Fibroblast of upper back skin (primary cell): ENCODE measurements at regions not wholly inside any gene's neighbourhood (a gene's known extent, or its start where the extent isn't known, plus 50 kb on each side); places are given as distances from the start of the nearest gene placed in this dataset.

Experiments
- DNase-seq: peaks from one replicate; pipeline ENCODE4 v3.0.0-alpha.2; 2013

DNA sequence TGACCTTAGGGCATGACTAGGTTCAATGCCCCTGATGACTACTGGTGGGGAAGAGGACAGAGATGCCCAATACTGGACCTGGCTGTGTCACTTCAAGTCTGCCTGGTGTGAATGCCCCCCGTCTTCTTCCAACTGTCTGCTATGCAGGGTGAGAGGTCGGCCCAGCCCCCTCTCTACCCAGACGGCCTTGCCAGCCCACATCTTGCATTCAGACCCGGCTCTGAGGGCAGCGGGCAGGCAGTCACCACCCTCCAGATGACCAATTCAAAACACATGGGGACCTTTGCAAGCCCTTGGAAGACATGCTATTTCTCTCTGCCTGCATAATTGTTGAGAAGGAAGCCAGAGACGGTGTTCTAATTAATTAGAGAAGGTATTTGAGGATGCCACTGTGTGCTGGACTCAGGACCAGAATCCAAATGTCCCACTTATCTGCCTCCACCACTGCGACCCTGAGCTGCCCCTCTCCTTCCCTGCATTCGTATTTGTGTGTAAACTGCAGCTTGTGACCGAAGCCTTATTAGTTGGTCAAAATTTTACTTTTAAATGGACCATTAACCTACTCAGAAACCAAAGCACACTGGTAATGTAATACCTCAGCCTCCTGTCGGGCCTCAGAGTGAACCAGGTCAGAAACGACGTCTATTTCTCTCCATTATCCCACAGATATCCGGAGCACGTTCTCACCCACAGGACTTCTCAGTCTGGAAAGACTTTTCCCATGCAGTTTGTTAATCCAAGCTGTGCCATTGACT is 407.0 kb downstream of the ZNF536 start:
- DNase-seq, result no peak

GRCh38 chr19:30778061-30778460 is 405.9 kb downstream of the ZNF536 start:
- DNase-seq, result peak; percentile 28

DNA sequence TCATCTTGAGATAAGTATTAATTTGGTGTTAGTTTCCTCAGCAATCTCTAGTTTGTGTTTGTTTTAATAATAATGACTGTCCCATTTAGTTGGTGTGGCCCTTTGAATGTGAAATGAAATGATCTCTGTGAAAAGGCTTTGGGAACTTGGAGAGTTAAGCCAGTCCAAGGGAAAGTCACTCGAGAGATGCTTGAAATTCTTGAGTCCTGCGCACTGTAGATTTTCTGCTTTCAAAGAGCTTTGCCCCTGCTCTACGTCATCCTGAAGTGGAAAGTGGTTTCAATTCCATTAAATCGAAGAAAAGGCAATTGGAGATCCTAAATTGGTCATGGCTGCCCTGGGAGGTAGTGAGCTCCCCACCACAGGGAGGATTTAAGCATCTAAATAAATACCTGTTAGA is 403.8 kb downstream of the ZNF536 start:
- no peak for DNase-seq

DNA sequence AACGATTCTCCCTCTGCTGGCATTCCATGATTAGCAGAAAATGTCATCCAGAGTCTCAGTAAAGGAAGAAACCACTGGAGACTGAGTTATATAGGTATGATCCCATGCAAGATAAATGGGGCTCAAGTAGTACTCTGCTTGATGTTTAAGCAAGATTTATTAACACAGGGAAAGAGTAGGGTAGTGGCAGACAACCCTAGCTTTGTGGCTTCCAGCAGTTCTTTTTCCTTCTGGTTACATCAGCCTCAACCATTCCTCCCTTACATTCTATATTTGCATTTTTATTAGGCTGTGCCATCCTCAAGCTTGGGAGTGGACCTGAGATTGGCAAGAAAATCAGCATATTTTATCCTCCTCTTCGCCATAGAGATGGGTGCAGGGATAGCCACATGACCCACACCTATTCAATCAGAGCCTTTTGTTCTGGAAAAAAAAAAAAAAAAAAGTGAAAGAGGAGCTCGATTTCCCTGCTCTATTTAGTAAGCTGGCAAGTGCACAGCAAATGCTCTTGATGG is 402.1 kb downstream of the ZNF536 start:
- DNase-seq, result no peak

DNA sequence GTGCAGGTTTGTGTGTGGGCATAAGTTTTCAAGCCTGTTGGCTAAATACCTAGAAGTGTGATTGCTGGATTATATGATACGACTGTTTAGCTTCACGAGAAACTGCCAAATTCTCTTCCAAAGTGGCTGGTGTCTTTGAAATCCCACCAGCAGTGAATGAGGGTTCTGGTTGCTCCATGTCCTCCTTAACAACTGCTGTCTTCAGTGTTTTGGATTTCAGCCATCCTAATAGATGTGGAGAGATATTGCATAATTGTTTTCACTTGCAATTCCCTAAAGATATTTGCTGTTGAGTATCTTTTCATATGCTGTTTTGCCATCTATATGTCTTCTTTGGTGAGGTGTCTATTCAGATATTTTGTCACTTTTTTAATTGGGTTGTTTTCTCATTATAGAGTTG is 390.5 kb downstream of the ZNF536 start:
- no peak for DNase-seq

DNA sequence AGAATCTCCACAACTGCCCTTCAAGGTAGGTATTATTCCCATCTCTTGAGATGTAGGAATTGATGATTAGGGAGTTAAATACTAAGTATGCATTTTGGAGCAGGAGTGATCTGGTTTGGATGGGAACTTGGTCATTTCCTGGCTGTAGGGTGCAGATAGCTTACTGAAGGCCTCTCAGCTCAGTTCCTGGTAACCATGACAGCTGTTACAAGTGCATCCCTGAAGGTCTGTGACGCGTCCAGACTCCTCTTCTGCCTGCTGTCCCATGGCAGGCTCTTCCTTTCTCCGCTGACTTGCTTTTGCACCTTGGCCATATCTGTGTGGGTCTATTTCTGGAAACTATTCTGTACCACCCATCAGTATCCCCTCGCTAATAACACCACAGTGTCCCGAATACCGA is 387.8 kb downstream of the ZNF536 start:
- DNase-seq, result no peak

DNA sequence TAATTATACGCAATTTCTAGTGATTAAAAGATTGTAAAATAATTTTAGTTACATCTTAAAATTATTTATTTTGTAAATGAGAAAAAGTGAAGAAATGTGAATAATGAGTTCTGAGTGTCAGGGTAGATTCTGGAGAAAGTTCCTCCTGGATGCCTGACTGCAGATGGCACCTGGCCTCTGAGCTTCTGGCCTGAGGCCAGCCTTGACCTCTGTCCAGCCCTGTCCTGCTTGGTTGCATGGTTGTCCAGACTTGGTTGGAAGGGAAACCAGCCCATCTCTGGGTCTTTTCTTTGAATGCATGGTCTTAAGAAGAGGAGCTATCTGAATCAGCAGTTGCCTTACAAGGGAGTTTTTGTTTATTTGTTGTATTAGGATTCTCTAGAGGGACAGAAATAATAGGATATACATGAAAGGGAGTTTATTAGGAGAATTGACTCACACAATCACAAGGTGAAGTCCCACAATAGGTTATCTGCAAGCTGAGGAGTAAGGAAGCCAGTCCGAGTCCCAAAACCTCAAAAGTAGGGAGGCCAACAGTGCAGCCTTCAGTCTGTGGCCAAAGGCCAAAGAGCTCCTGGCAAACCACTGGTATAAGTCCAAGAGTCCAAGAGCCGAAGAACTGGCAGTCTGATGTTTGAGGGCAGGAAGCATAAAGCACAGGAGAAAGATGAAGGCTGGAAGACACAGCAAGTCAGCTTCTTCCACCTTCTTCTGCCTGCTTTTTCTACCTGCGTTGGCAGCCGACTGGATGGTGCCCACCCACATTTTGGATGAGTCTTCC is 385.8 kb downstream of the ZNF536 start:
- DNase-seq, result no peak

DNA sequence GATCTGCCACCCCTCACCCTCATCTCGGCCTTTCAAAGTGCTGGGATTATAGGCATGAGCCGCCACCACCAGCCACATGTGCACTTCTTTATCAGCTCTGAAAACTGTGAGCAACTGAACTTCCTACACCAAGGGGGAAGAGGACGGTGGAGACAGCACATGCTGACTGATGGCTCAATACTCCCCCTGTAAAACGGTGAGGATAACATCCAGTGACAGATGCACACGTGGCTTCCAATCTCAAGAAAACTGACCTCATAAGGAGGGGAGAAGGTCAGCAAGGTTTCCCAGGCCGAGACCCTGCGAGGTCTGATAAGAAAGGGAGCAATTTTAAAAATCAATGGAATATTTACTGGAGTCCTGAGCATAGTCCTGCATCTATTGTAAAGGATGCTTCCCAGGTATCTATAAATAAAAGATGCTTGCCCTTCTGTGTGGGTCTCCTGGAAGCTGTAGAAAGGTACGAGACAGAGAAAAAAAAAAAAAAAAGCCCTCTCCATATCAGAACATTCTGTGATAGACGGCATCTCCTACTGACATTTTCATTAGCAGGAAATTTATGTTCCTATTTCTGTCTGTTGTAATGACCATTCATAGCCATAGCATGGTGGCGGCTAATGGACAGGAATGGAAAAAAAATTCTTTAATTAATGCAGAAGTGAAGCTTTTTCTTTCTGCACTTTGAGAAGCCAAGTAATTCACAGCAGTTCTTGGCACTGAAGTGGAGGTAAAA is 385.1 kb downstream of the ZNF536 start:
- no peak for DNase-seq

GRCh38 chr19:30755581-30755980 is 383.4 kb downstream of the ZNF536 start:
- no peak for DNase-seq

GRCh38 chr19:30754162-30754561 is 382.0 kb downstream of the ZNF536 start:
- no peak for DNase-seq

- DNase-seq, result no peak
Observed at GRCh38 chr19:30752876-30753275, 380.7 kb downstream of the ZNF536 start.

- DNase-seq, result no peak
Observed at GRCh38 chr19:30752201-30752600, 380.0 kb downstream of the ZNF536 start.

DNA sequence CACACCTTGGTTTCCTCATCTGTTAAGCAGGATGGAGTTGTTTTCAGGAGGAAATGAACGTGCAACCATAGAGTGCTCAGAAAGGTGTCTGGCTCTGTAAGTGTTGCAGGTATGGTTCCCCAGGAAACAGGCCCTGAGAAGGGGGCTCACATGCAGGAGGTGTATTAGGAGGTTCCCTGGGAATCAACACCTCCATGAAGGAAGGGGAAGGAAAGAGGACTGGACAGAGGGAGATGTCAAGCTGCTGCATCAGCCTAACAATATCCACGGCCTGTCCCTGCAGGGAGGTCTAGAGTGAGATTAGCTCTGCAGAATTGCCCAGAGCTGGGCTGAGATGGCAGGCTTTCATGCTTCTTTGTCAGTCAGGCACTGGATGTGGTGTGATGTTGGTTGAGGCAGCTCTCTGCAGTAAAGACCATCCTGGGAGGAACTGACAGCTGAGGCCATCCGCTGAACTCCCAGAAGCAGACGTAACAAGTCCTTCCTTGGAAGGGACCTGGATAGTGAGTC is 373.3 kb downstream of the ZNF536 start:
- DNase-seq, result no peak

GRCh38 chr19:30744741-30745475 is 372.7 kb downstream of the ZNF536 start:
- DNase-seq, result no peak

DNA sequence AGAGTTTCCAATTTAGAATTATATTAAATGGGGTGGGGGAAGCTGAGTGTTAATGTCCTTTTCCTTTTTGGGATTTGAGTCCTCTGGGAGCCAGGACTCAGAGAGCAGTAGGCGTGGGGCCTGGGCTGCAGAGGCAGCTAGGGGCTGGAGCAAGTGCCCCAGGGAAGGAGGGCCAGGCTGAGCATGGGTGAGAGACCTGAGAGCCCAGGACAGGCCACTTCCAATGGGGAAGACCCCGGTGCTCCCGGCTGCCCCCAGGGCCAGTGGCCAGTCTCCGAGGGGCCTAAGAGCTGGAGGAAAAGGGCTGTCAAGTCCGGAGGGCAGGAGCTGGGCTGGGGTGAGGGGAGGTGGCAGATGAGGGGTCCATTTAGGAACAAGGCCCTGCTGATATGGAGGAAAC is 371.5 kb downstream of the ZNF536 start:
- no peak for DNase-seq

DNA sequence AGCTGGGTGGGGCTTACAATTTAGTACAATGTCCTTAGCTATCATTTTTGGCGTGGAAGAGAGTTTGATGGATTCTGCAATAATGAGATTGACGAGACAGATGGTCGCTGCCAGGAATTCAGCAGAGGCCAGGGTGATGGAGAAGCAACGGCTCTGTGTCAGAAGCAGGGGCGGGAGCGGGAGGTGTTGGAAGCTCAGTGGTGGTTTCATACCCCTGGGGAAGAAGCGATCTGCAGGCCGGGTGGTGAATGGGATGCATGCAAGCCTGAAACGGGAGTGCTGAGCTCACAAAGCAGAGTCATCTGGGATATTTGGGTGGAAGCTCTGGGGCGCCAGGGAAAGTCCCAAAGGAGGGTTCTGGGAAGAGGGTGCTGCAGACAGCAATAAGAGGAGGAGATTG is 370.8 kb downstream of the ZNF536 start:
- DNase-seq, result no peak

GRCh38 chr19:30742406-30742938 is 370.3 kb downstream of the ZNF536 start:
- DNase-seq, result no peak

DNA sequence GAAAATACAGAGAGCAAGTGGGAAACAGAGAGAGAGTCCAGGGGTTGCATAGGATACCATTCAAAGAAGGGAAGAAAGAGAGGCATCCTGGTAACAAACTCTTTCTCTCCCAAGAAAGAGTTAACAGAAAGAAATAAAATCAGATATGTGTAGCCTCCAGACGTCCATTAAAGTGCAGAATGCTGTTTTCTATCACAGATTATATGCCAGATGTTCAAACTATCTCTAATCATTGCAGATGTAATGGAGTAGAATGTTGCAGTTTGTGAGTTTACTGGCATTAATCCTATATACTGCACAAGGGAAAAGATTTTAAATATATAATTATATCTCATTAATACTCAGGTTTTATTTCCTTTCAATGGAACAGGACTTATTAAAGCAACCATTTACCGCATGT is 369.4 kb downstream of the ZNF536 start:
- DNase-seq, result no peak

GRCh38 chr19:30739394-30739793 is 367.2 kb downstream of the ZNF536 start:
- DNase-seq, result no peak

DNA sequence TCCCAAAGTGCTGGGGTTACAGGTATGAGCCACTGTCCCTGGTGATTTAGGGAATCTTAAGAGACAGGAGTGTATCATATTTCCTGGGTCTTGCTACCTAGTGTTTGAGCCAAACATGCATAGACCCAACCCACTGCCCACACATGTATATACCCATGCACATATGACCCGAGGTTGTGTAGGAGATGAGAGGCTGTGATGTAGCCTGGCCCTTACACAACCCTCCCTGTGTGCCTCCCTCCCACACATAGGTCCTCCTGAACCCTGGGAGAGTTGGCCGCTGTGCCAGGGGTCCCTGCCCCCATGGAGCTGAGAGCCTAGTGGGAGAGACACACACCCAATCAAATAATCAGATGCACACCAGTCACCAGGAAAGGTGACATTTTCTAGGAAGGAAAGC is 365.9 kb downstream of the ZNF536 start:
- DNase-seq, result no peak

GRCh38 chr19:30734669-30735068 is 362.5 kb downstream of the ZNF536 start:
- no peak for DNase-seq

DNA sequence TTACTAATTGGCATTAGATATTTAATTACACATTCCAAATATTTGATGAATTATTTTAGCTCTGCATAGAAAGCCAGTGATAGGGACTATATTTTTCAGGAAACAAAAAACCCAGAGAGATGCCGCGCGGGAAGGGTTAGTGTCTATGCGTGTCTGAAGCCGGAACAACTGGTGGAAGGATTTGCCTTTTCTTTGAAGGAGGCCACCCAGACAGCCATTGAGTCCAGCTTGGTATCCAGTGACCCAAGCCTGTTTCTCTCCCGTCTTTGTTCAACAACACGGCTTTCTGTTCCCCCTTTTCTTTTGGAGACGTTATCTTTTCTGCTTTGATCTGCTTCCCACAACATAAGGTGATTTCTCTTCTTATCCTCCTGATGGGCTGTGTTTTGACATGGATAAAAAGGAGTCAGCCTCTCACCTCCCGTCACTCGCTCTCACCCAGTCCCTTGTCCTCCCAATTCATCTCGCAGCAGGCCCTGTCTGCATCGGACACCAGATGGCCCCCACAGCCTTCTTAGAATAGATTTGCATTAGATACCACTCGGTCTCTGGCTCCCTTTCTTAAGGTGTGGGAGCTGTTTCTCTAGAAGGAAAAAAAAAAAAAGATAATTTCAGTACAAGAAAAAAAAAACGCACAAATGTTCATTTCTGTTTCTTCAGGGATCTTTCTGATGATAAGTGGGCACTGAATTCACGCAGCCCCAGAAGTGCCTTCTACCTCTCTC is 361.8 kb downstream of the ZNF536 start:
- DNase-seq, result no peak
